ENCODE measurements at regions not wholly inside any gene's neighbourhood (a gene's known extent, or its start where the extent isn't known, plus 50 kb on each side); places are given as distances from the start of the nearest gene placed in this dataset.

DNA sequence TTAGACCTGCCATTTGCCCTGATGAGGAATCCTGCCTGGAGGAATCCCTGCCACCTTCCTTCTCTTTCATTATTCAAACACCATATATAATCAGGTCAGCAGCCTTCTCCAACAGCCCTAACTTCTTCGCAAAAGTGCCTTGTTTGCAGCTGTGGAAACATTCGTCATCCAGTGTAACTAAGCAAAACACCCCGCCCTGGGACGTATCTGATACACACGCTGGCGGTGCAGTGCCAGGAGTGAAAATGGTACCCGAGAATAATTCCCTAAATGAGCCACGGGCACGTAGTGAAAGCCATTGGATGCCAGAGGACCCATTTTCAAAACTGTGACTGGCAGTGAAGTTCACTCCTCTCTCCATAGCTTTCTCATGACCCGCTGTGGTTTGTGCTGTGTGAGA lies 73.7 kb downstream of the IRX3 start:
- TF ChIP-seq CTCF (IDR thresholded peaks at IDR 0.05) (no peak), POLR2A (IDR thresholded peaks at IDR 0.05) (no peak)
